OCI-LY7 (cell line): ENCODE measurements at regions not wholly inside any gene's neighbourhood (a gene's known extent, or its start where the extent isn't known, plus 50 kb on each side); places are given as distances from the start of the nearest gene placed in this dataset.

Experiments
- BruUV-seq: library from RNA; stranded (reverse); fragments of 400-500 nt; replicated peaks from 2 replicates; lab custom pipeline; 2021; lab: Mats Ljungman, UMichigan
- CTCF ChIA-PET: fragments of 300-600 bp; sonication (Branson Sonifier 250); formaldehyde crosslinking; loops from one replicate; lab custom pipeline; 2022; ENCODE audit warnings: antibody characterized with exemption; ENCODE audit not compliant: unreplicated experiment; lab: Charles Lee
- POLR2A ChIA-PET: fragments of 300-600 bp; sonication (Branson Sonifier 250); formaldehyde crosslinking; loops from one replicate; lab custom pipeline; 2022; ENCODE audit warnings: antibody characterized with exemption; lab: Charles Lee
- DNase-seq: peaks from one replicate; pipeline ENCODE4 v3.0.0-alpha.2; 2015; ENCODE audit warnings: low spot score
- H2AFZ ChIP-seq: fragments of 200-600 bp; sonication (generic), shearing (Covaris generic); 2 replicates; pipeline ENCODE4 v1.6.1; 2014; ENCODE audit warnings: mild to moderate bottlenecking, antibody characterized with exemption, low read length, moderate library complexity
- H3K27ac ChIP-seq: fragments of 200-600 bp; sonication (generic); 2 replicates; pipeline ENCODE4 v1.5.1; 2014; ENCODE audit warnings: mixed run types, low read depth, mild to moderate bottlenecking, moderate library complexity, low read length, inconsistent platforms; ENCODE audit not compliant: poor library complexity, severe bottlenecking
- H3K36me3 ChIP-seq: fragments of 200-600 bp; sonication (generic); 2 replicates; pipeline ENCODE4 v1.6.1; 2014; ENCODE audit warnings: mild to moderate bottlenecking, antibody characterized with exemption, low read length, moderate library complexity, mixed read lengths; ENCODE audit not compliant: insufficient read depth
- H3K4me1 ChIP-seq: fragments of 200-600 bp; sonication (generic); 2 replicates; pipeline ENCODE4 v1.5.1; 2014; ENCODE audit warnings: mild to moderate bottlenecking, low read length; ENCODE audit not compliant: insufficient read depth, poor library complexity, severe bottlenecking
- H3K4me2 ChIP-seq: fragments of 200-600 bp; sonication (generic); 2 replicates; pipeline ENCODE4 v1.6.1; 2014; ENCODE audit warnings: mild to moderate bottlenecking, low read length
- H3K4me3 ChIP-seq: fragments of 200-600 bp; sonication (generic); 2 replicates; pipeline ENCODE4 v1.5.1; 2014; ENCODE audit warnings: mild to moderate bottlenecking, low read depth, low read length; ENCODE audit not compliant: poor library complexity, severe bottlenecking
- H3K79me2 ChIP-seq: fragments of 200-600 bp; sonication (generic); 2 replicates; pipeline ENCODE4 v1.6.1; 2016; ENCODE audit warnings: low read depth, mild to moderate bottlenecking, low read length, moderate library complexity, mixed read lengths; ENCODE audit not compliant: insufficient read depth
- H3K9me2 ChIP-seq: fragments of 200-600 bp; sonication (generic); 2 replicates; pipeline ENCODE4 v1.6.1; 2016; ENCODE audit warnings: mild to moderate bottlenecking, low read length, mixed read lengths; ENCODE audit not compliant: insufficient read depth
- H3K9me3 ChIP-seq: fragments of 200-600 bp; sonication (generic); 2 replicates; pipeline ENCODE4 v1.6.1; 2014; ENCODE audit warnings: mild to moderate bottlenecking, mixed run types, low read length, mixed read lengths
- H4K20me1 ChIP-seq: fragments of 200-600 bp; sonication (generic); 2 replicates; pipeline ENCODE4 v1.6.1; 2014; ENCODE audit warnings: mild to moderate bottlenecking, antibody characterized with exemption, low read length, moderate library complexity, mixed read lengths; ENCODE audit not compliant: insufficient read depth
- EZH2phosphoT487 ChIP-seq: fragments of 200-600 bp; sonication (generic); IDR thresholded peaks from 2 replicates; pipeline ENCODE4 v1.6.1; 2018; ENCODE audit warnings: low read depth, borderline replicate concordance, mild to moderate bottlenecking, mixed run types, antibody characterized with exemption, low read length, moderate library complexity, mixed read lengths
- intact Hi-C: fragments of 100-400 bp; cut with micrococcal nuclease; formaldehyde crosslinking; loops from one replicate; pipeline ENCODE4 v1.10.0; 2022; ENCODE audit not compliant: unreplicated experiment
- TF ChIP-seq, protein P1 (sequence below): fragments of 200-600 bp; sonication (generic); conservative IDR thresholded peaks from 2 replicates; pipeline ENCODE4 v1.5.1; 2014; ENCODE audit warnings: mild to moderate bottlenecking, antibody characterized with exemption, low read length, moderate library complexity, mixed read lengths

DNA sequence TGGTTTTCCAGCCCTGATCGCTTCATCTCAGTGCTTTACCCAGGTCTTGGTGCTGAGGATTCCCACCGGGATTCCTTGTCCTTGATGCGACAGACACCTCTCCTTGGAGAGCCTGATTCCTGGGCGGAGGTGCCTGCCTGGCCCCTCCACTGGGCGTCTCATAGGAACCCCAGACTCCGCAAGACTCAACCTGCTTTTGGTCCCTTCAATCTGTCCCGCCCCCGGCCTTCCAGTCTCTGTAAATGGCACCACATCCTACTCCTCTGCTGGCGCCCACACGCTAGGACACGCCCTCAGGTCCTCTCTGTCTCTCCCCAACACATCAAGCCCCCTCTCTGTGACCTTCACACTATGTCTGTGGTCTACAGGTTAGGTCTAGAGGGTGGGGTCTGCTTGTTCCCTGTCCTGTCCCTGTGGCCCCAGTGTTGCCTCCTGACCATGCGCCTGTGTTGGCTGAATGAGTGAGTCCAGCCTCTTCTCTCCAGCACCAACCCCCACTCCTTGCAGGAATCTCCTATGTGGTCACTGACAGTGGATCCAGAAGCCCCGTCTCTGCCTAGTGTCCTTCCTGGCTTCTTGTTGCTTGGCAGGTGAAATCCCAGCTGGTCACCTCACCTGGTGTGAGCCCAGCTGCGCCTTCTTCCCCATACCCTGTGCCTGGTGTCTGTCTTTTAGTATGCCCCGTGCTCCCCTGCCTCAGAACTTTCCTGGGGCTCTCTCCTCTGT is 119.7 kb upstream of the C1orf174 start:
- no peaks in the 10 kb centered on the region for H3K79me2 ChIP-seq
- no peak overlapping the region for H3K4me3 ChIP-seq
- DNase-seq, result no peak
- ChIA-PET CTCF (no interaction called here), POLR2A (interaction anchor here (1.3 kb wide), 1 partner anchor 15 kb away, joined by 3 read pairs; no protein-coding TSS in a partner anchor)
- H3K4me1 ChIP-seq, result peaks cover 46% of the 10 kb centered on the region
- H3K9me2 ChIP-seq, result no peaks in the 10 kb centered on the region
- no peak overlapping the region for H3K27ac ChIP-seq
- intact Hi-C loops, result no loop called here
- no peaks in the 10 kb centered on the region for H4K20me1 ChIP-seq
- no peak overlapping the region for H2AFZ ChIP-seq
- TF ChIP-seq, protein P1, sequence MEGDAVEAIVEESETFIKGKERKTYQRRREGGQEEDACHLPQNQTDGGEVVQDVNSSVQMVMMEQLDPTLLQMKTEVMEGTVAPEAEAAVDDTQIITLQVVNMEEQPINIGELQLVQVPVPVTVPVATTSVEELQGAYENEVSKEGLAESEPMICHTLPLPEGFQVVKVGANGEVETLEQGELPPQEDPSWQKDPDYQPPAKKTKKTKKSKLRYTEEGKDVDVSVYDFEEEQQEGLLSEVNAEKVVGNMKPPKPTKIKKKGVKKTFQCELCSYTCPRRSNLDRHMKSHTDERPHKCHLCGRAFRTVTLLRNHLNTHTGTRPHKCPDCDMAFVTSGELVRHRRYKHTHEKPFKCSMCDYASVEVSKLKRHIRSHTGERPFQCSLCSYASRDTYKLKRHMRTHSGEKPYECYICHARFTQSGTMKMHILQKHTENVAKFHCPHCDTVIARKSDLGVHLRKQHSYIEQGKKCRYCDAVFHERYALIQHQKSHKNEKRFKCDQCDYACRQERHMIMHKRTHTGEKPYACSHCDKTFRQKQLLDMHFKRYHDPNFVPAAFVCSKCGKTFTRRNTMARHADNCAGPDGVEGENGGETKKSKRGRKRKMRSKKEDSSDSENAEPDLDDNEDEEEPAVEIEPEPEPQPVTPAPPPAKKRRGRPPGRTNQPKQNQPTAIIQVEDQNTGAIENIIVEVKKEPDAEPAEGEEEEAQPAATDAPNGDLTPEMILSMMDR, result no peak
- TF ChIP-seq EZH2phosphoT487, result no peak
- H3K36me3 ChIP-seq, result peaks cover 5% of the 10 kb centered on the region; the same call in 1 of the 2 replicates
- no peaks in the 10 kb centered on the region for H3K9me3 ChIP-seq
- no peak overlapping the region for H3K4me2 ChIP-seq
- BruUV-seq, result no TSS peak

DNA sequence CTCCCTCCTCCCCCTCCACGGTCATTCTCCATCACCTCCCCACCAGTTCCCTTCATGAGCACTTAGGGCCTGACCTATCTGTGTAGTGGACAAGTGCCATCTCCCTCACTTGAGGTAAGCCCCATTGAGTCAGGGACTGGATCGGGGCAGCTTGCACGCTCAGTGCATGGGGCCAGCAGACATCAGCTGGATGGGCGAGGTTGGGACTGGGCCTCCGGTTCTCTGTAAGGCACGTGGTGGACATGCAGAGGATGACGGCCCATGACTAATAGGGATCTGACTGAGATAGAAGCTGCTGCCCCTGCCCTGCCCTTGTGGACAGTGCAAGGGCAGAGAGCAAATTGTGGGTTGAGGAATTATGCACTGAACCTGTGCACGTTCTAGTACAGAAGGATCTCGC is 120.4 kb upstream of the C1orf174 start:
- intact Hi-C loops, result no loop called here
- BruUV-seq, result no TSS peak
- H3K4me2 ChIP-seq, result no peak overlapping the region

More for the DNA sequence above, 120.4 kb upstream of the C1orf174 start:
- H2AFZ ChIP-seq, result no peak overlapping the region
- no peak for TF ChIP-seq EZH2phosphoT487
- TF ChIP-seq, protein P1, result no peak
- H3K9me2 ChIP-seq, result no peaks in the 10 kb centered on the region
- no peaks in the 10 kb centered on the region for H4K20me1 ChIP-seq
- ChIA-PET CTCF (no interaction called here), POLR2A (interaction anchor here (1.3 kb wide), 1 partner anchor 14 kb away, joined by 3 read pairs; no protein-coding TSS in a partner anchor)
- peaks cover 52% of the 10 kb centered on the region for H3K4me1 ChIP-seq
- no peaks in the 10 kb centered on the region for H3K9me3 ChIP-seq
- no peaks in the 10 kb centered on the region for H3K79me2 ChIP-seq
- no peak overlapping the region for H3K27ac ChIP-seq
- peaks cover 5% of the 10 kb centered on the region; the same call in 1 of the 2 replicates for H3K36me3 ChIP-seq
- no peak for DNase-seq
- H3K4me3 ChIP-seq, result no peak overlapping the region
